IMR-90 (cell line): ENCODE measurements at regions not wholly inside any gene's neighbourhood (a gene's known extent, or its start where the extent isn't known, plus 50 kb on each side); places are given as distances from the start of the nearest gene placed in this dataset.

ENCODE experiments used
- BHLHE40 ChIP-seq: fragments of 150-350 bp; IDR thresholded peaks from 2 replicates; pipeline ENCODE4 v1.6.1; 2016; ENCODE audit warnings: mild to moderate bottlenecking, low read depth, low read length
- CEBPB ChIP-seq: IDR thresholded peaks from 2 replicates; pipeline ENCODE4 v1.6.1; 2012; ENCODE audit warnings: low read depth, low read length, improper control_type of control experiment
- CHD1 ChIP-seq: IDR thresholded peaks from 2 replicates; pipeline ENCODE4 v1.6.1; 2012; ENCODE audit warnings: low read depth, low read length, improper control_type of control experiment
- FOS ChIP-seq: fragments of 150-350 bp; IDR thresholded peaks from 2 replicates; pipeline ENCODE4 v1.6.1; 2016; ENCODE audit warnings: low read depth, low read length
- MAFK ChIP-seq: IDR thresholded peaks from 2 replicates; pipeline ENCODE4 v1.6.1; 2012; ENCODE audit warnings: low read depth, low read length, improper control_type of control experiment
- MAZ ChIP-seq: IDR thresholded peaks from 2 replicates; pipeline ENCODE4 v1.6.1; 2012; ENCODE audit warnings: low read depth, mild to moderate bottlenecking, low read length, improper control_type of control experiment, moderate library complexity, borderline replicate concordance
- POLR2A ChIP-seq: IDR thresholded peaks from 2 replicates; pipeline ENCODE4 v1.6.1; 2012; ENCODE audit warnings: mild to moderate bottlenecking, low read depth, low read length
- RAD21 ChIP-seq: IDR thresholded peaks from 2 replicates; pipeline ENCODE4 v1.6.1; 2012; ENCODE audit warnings: low read length, improper control_type of control experiment
- RFX5 ChIP-seq: IDR thresholded peaks from 2 replicates; pipeline ENCODE4 v1.8.0; 2012; ENCODE audit warnings: low read depth, mild to moderate bottlenecking, low read length, moderate library complexity
- TF ChIP-seq, protein P1 (sequence below): conservative IDR thresholded peaks from 2 replicates; pipeline ENCODE4 v1.5.1; 2012; ENCODE audit warnings: mild to moderate bottlenecking, low read depth, low read length, improper control_type of control experiment
- TF ChIP-seq, protein P2 (sequence below): fragments of 150-350 bp; IDR thresholded peaks from 2 replicates; pipeline ENCODE4 v1.6.1; 2017; ENCODE audit warnings: mild to moderate bottlenecking, antibody characterized with exemption, low read length, low read depth
- TF ChIP-seq, protein P3 (sequence below): fragments of 150-350 bp; IDR thresholded peaks from 2 replicates; pipeline ENCODE4 v1.6.1; 2016; ENCODE audit warnings: low read depth, mild to moderate bottlenecking, low read length, moderate library complexity, borderline replicate concordance

DNA sequence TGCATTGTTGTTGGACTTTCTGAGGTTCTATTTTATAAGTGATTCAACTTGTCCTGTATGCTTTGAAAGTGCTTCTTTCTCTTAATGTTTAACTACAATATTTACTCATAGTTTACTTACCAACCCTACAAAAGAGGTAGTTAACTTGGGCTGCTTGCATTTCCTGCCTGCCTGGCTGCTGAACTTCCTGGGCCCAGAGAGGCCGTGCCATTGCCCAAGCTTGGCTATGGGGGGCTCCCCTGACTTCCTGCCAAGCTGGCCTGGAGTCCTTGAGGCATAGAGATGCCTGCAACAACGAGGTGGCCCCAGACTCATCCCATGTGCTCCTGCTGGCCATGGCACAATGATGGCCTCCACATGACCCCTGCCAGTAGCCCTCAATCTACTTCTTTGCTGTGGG, 361.6 kb upstream of the PLD5 start:
- TF ChIP-seq, protein P1, sequence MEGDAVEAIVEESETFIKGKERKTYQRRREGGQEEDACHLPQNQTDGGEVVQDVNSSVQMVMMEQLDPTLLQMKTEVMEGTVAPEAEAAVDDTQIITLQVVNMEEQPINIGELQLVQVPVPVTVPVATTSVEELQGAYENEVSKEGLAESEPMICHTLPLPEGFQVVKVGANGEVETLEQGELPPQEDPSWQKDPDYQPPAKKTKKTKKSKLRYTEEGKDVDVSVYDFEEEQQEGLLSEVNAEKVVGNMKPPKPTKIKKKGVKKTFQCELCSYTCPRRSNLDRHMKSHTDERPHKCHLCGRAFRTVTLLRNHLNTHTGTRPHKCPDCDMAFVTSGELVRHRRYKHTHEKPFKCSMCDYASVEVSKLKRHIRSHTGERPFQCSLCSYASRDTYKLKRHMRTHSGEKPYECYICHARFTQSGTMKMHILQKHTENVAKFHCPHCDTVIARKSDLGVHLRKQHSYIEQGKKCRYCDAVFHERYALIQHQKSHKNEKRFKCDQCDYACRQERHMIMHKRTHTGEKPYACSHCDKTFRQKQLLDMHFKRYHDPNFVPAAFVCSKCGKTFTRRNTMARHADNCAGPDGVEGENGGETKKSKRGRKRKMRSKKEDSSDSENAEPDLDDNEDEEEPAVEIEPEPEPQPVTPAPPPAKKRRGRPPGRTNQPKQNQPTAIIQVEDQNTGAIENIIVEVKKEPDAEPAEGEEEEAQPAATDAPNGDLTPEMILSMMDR, result no peak
- no peak for TF ChIP-seq RFX5
- no peak for TF ChIP-seq MAFK
- TF ChIP-seq MAZ, result no peak
- TF ChIP-seq CEBPB, result no peak
- TF ChIP-seq, protein P2, sequence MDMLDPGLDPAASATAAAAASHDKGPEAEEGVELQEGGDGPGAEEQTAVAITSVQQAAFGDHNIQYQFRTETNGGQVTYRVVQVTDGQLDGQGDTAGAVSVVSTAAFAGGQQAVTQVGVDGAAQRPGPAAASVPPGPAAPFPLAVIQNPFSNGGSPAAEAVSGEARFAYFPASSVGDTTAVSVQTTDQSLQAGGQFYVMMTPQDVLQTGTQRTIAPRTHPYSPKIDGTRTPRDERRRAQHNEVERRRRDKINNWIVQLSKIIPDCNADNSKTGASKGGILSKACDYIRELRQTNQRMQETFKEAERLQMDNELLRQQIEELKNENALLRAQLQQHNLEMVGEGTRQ, result no peak
- TF ChIP-seq RAD21, result no peak
- TF ChIP-seq CHD1, result no peak
- no peak for TF ChIP-seq POLR2A
- TF ChIP-seq BHLHE40, result no peak
- TF ChIP-seq, protein P3, sequence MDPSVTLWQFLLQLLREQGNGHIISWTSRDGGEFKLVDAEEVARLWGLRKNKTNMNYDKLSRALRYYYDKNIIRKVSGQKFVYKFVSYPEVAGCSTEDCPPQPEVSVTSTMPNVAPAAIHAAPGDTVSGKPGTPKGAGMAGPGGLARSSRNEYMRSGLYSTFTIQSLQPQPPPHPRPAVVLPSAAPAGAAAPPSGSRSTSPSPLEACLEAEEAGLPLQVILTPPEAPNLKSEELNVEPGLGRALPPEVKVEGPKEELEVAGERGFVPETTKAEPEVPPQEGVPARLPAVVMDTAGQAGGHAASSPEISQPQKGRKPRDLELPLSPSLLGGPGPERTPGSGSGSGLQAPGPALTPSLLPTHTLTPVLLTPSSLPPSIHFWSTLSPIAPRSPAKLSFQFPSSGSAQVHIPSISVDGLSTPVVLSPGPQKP, result no peak
- TF ChIP-seq FOS, result no peak
